ENCODE measurements at regions not wholly inside any gene's neighbourhood (a gene's known extent, or its start where the extent isn't known, plus 50 kb on each side); places are given as distances from the start of the nearest gene placed in this dataset.

- TF ChIP-seq CTCF (conservative IDR thresholded peaks at IDR 0.05; ENCODE audit: low read depth, low read length): no peak
- TF ChIP-seq RAD21 (IDR thresholded peaks at IDR 0.05; ENCODE audit: low read length): no peak
- TF ChIP-seq POLR2A (IDR thresholded peaks at IDR 0.05; ENCODE audit: low read depth, low read length): no peak
Observed at GRCh38 chr3:24690777-24691176, 196.1 kb upstream of the THRB start.
